ENCODE measurements at regions not wholly inside any gene's neighbourhood (a gene's known extent, or its start where the extent isn't known, plus 50 kb on each side); places are given as distances from the start of the nearest gene placed in this dataset.
A peak's percentile ranks its signal among the peaks of the same experiment; 100 is the strongest.
"Not testable (repeated sequence)": the region's sequence is repeated elsewhere in the genome, so short reads cannot be mapped to it uniquely, and the experiment has no call there.

GRCh38 chr17:22507823-22508222 lies 815.5 kb downstream of the KCNJ18 start:
- DNase-seq: no peak

- no peak for DNase-seq
These were observed 818.2 kb downstream of the KCNJ18 start for GRCh38 chr17:22510504-22510903.

- no peak for DNase-seq
These were observed 819.1 kb downstream of the KCNJ18 start for GRCh38 chr17:22511431-22511830.

- no peak for DNase-seq
These were observed 819.7 kb downstream of the KCNJ18 start for GRCh38 chr17:22512057-22512456.

- no peak for DNase-seq
These were observed 820.2 kb downstream of the KCNJ18 start for GRCh38 chr17:22512506-22512905.

GRCh38 chr17:22512997-22513538 lies 820.7 kb downstream of the KCNJ18 start:
- DNase-seq: peak; percentile 29

GRCh38 chr17:22514315-22514714 lies 822.0 kb downstream of the KCNJ18 start:
- no peak for DNase-seq

- no peak for DNase-seq
These were observed 822.5 kb downstream of the KCNJ18 start for GRCh38 chr17:22514767-22515320.

GRCh38 chr17:22515599-22515998 lies 823.3 kb downstream of the KCNJ18 start:
- no peak for DNase-seq

- no peak for DNase-seq
These were observed 824.7 kb downstream of the KCNJ18 start for GRCh38 chr17:22516861-22517636.

GRCh38 chr17:22517716-22518115 lies 825.4 kb downstream of the KCNJ18 start:
- DNase-seq: no peak

- no peak for DNase-seq
These were observed 825.9 kb downstream of the KCNJ18 start for GRCh38 chr17:22518185-22518584.

- not testable (repeated sequence) for DNase-seq
These were observed 856.5 kb downstream of the KCNJ18 start for GRCh38 chr17:22548873-22549272.

GRCh38 chr17:22551695-22552415 lies 859.5 kb downstream of the KCNJ18 start:
- DNase-seq: not testable (repeated sequence)

GRCh38 chr17:22569459-22570143 lies 877.3 kb downstream of the KCNJ18 start:
- no peak for DNase-seq

- DNase-seq: no peak
These were observed 878.0 kb downstream of the KCNJ18 start for GRCh38 chr17:22570144-22570845.

- no peak for DNase-seq
These were observed 907.0 kb downstream of the KCNJ18 start for GRCh38 chr17:22599322-22599721.

- DNase-seq: no peak
These were observed 908.4 kb downstream of the KCNJ18 start for GRCh38 chr17:22600644-22601298.

All from stimulated activated CD8-positive, alpha-beta memory T cell treated with anti-CD3 and anti-CD28 coated beads, Interleukin-4, amount 100 ng/mL, for 48 hours (primary cell).